ENCODE measurements at regions not wholly inside any gene's neighbourhood (a gene's known extent, or its start where the extent isn't known, plus 50 kb on each side); places are given as distances from the start of the nearest gene placed in this dataset.

DNA sequence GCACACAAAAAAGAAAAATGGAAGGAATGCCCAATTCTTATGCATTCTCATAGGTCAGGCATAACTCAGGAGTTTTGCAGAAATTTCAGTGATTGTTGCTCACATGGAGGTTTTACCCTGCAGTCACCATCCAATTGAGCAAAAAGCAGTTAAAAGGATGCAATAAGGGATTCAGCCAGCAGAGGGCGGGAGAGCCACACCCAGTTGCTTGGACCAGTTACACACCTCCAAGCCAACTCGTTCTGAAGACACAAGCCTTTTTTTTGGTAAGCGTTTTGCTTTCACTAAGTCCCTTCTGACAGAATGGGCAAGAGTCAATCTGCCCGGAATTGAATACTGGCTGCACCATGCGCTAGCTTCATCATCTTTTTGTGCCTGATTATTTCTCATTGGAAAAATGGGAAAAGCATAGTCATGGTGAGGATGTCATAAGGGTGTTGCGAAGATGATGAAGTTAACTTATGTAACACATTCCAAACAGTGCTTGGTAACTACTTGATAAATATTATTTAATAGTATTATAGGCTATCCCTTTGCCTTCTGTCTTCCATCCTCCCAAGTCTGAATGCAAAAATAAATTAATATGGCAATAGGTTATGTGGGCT is 154.4 kb upstream of the SGO1 start:
- no peak for TF ChIP-seq POLR2A (IDR thresholded peaks at IDR 0.05; ENCODE audit: low read depth, low read length)
- TF ChIP-seq RCOR1 (IDR thresholded peaks at IDR 0.05; ENCODE audit: insufficient replicate concordance, low read length) = no peak
- TF ChIP-seq, protein P1, sequence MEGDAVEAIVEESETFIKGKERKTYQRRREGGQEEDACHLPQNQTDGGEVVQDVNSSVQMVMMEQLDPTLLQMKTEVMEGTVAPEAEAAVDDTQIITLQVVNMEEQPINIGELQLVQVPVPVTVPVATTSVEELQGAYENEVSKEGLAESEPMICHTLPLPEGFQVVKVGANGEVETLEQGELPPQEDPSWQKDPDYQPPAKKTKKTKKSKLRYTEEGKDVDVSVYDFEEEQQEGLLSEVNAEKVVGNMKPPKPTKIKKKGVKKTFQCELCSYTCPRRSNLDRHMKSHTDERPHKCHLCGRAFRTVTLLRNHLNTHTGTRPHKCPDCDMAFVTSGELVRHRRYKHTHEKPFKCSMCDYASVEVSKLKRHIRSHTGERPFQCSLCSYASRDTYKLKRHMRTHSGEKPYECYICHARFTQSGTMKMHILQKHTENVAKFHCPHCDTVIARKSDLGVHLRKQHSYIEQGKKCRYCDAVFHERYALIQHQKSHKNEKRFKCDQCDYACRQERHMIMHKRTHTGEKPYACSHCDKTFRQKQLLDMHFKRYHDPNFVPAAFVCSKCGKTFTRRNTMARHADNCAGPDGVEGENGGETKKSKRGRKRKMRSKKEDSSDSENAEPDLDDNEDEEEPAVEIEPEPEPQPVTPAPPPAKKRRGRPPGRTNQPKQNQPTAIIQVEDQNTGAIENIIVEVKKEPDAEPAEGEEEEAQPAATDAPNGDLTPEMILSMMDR (conservative IDR thresholded peaks at IDR 0.05; ENCODE audit: low read depth, low read length) = peak; percentile 85
- TF ChIP-seq CEBPB (IDR thresholded peaks at IDR 0.05; ENCODE audit: low read depth, low read length) = no peak
- TF ChIP-seq MAZ (IDR thresholded peaks at IDR 0.05; ENCODE audit: borderline replicate concordance, low read depth, low read length) = no peak
- TF ChIP-seq CHD1 (IDR thresholded peaks at IDR 0.05; ENCODE audit: low read depth, low read length) = no peak
- TF ChIP-seq NFE2L2 (IDR thresholded peaks at IDR 0.05; ENCODE audit: low read depth, low read length) = no peak
